ENCODE measurements at regions not wholly inside any gene's neighbourhood (a gene's known extent, or its start where the extent isn't known, plus 50 kb on each side); places are given as distances from the start of the nearest gene placed in this dataset.

- TF ChIP-seq POLR2A (IDR thresholded peaks at IDR 0.05; ENCODE audit: low read depth, low read length) (no peak), TAF1 (IDR thresholded peaks at IDR 0.05; ENCODE audit: borderline replicate concordance, low read depth, low read length) (no peak), POLR2AphosphoS5 (IDR thresholded peaks at IDR 0.05; ENCODE audit: low read depth, low read length) (no peak)
Observed at GRCh38 chr11:45001466-45002165, 50.9 kb upstream of the TP53I11 start.

Measured in GM12892 (cell line).